ENCODE measurements at regions not wholly inside any gene's neighbourhood (a gene's known extent, or its start where the extent isn't known, plus 50 kb on each side); places are given as distances from the start of the nearest gene placed in this dataset.

- Histone ChIP-seq H3K4me2 (ENCODE audit: extremely low read depth, insufficient read depth, low read length) (no peak overlapping the region), H2AFZ (ENCODE audit: low read length) (no peak overlapping the region), H4K20me1 (ENCODE audit: control insufficient read depth, extremely low read depth, insufficient read depth, low read length) (no peaks in the 10 kb centered on the region), H3K9ac (ENCODE audit: insufficient read depth, low read length) (no peak overlapping the region), H3K9me3 (ENCODE audit: control insufficient read depth, insufficient read depth, low read depth, low read length) (no peaks in the 10 kb centered on the region), H3K27ac (ENCODE audit: insufficient read depth, low read length) (no peak overlapping the region), H3K36me3 (ENCODE audit: control insufficient read depth, insufficient read depth, low read length) (no peaks in the 10 kb centered on the region), H3K4me1 (ENCODE audit: control insufficient read depth, extremely low read depth, insufficient read depth, low read length) (no peaks in the 10 kb centered on the region), H3K79me2 (ENCODE audit: control insufficient read depth, insufficient read depth, low read length) (no peaks in the 10 kb centered on the region), H3K4me3 (replicated peaks in 1 of 4; ENCODE audit: control extremely low read depth in 1 of 4, insufficient read depth in 1 of 4, low read depth in 3 of 4, low read length in 4 of 4) (no peak overlapping the region), H3K27me3 (ENCODE audit: control insufficient read depth, insufficient read depth, low read length) (no peaks in the 10 kb centered on the region)
- TF ChIP-seq, protein P1, sequence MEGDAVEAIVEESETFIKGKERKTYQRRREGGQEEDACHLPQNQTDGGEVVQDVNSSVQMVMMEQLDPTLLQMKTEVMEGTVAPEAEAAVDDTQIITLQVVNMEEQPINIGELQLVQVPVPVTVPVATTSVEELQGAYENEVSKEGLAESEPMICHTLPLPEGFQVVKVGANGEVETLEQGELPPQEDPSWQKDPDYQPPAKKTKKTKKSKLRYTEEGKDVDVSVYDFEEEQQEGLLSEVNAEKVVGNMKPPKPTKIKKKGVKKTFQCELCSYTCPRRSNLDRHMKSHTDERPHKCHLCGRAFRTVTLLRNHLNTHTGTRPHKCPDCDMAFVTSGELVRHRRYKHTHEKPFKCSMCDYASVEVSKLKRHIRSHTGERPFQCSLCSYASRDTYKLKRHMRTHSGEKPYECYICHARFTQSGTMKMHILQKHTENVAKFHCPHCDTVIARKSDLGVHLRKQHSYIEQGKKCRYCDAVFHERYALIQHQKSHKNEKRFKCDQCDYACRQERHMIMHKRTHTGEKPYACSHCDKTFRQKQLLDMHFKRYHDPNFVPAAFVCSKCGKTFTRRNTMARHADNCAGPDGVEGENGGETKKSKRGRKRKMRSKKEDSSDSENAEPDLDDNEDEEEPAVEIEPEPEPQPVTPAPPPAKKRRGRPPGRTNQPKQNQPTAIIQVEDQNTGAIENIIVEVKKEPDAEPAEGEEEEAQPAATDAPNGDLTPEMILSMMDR (conservative IDR thresholded peaks at IDR 0.05 in 1 of 2, IDR thresholded peaks at IDR 0.05 in 1 of 2; ENCODE audit: low read depth in 1 of 2, low read length in 2 of 2) = no peak
- TF ChIP-seq EZH2 (IDR thresholded peaks at IDR 0.05; ENCODE audit: low read length, missing control alignments) = no peak
- no peak for DNase-seq (ENCODE audit: low read depth in 2 of 2)
These were observed 70.7 kb upstream of the TRPC7 start for GRCh38 chr5:136435946-136436543.

- H3K36me3 ChIP-seq (ENCODE audit: control insufficient read depth, insufficient read depth, low read length) = no peaks in the 10 kb centered on the region
- no peak overlapping the region for H3K4me3 ChIP-seq (replicated peaks in 1 of 4; ENCODE audit: control extremely low read depth in 1 of 4, insufficient read depth in 1 of 4, low read depth in 3 of 4, low read length in 4 of 4)
- H2AFZ ChIP-seq (ENCODE audit: low read length) = no peak overlapping the region
- no peaks in the 10 kb centered on the region for H3K4me1 ChIP-seq (ENCODE audit: control insufficient read depth, extremely low read depth, insufficient read depth, low read length)
- no peak overlapping the region for H3K9ac ChIP-seq (ENCODE audit: insufficient read depth, low read length)
- H3K27me3 ChIP-seq (ENCODE audit: control insufficient read depth, insufficient read depth, low read length) = no peaks in the 10 kb centered on the region
- DNase-seq (ENCODE audit: low read depth in 2 of 2) = no peak
- H3K79me2 ChIP-seq (ENCODE audit: control insufficient read depth, insufficient read depth, low read length) = no peaks in the 10 kb centered on the region
- no peaks in the 10 kb centered on the region for H3K9me3 ChIP-seq (ENCODE audit: control insufficient read depth, insufficient read depth, low read depth, low read length)
- H3K4me2 ChIP-seq (ENCODE audit: extremely low read depth, insufficient read depth, low read length) = no peak overlapping the region
- no peaks in the 10 kb centered on the region for H4K20me1 ChIP-seq (ENCODE audit: control insufficient read depth, extremely low read depth, insufficient read depth, low read length)
- TF ChIP-seq, protein P1 (conservative IDR thresholded peaks at IDR 0.05 in 1 of 2, IDR thresholded peaks at IDR 0.05 in 1 of 2; ENCODE audit: low read depth in 1 of 2, low read length in 2 of 2) = no peak
- no peak for TF ChIP-seq EZH2 (IDR thresholded peaks at IDR 0.05; ENCODE audit: low read length, missing control alignments)
- H3K27ac ChIP-seq (ENCODE audit: insufficient read depth, low read length) = no peak overlapping the region
These were observed 69.5 kb upstream of the TRPC7 start for GRCh38 chr5:136434795-136435194.

DNA sequence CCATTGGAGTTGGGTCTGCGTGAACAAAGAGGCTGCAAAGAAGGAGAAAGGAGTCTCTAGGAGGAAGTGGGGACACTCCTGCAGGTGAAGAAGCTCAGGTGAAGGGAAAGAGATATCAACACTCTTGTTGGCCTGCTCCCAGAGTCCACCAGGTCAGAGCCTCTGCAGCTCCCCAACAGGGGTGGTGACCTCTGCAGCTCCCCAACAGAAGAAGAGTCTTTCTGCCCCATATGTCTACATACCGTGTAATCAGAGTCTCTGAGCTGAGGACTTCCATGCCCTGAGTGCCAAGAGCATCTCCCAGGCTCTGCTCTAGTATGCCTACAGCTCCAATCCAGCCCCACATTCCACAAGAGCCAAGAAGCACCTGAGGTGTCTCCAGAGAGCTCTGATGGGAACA is 67.4 kb upstream of the TRPC7 start:
- TF ChIP-seq, protein P1 (conservative IDR thresholded peaks at IDR 0.05 in 1 of 2, IDR thresholded peaks at IDR 0.05 in 1 of 2; ENCODE audit: low read depth in 1 of 2, low read length in 2 of 2) = no peak
- TF ChIP-seq EZH2 (IDR thresholded peaks at IDR 0.05; ENCODE audit: low read length, missing control alignments) = no peak
- Histone ChIP-seq H3K27me3 (ENCODE audit: control insufficient read depth, insufficient read depth, low read length) (no peaks in the 10 kb centered on the region), H4K20me1 (ENCODE audit: control insufficient read depth, extremely low read depth, insufficient read depth, low read length) (no peaks in the 10 kb centered on the region), H3K4me1 (ENCODE audit: control insufficient read depth, extremely low read depth, insufficient read depth, low read length) (no peaks in the 10 kb centered on the region), H3K79me2 (ENCODE audit: control insufficient read depth, insufficient read depth, low read length) (no peaks in the 10 kb centered on the region), H3K9me3 (ENCODE audit: control insufficient read depth, insufficient read depth, low read depth, low read length) (no peaks in the 10 kb centered on the region), H3K4me2 (ENCODE audit: extremely low read depth, insufficient read depth, low read length) (no peak overlapping the region), H3K27ac (ENCODE audit: insufficient read depth, low read length) (no peak overlapping the region), H3K9ac (ENCODE audit: insufficient read depth, low read length) (no peak overlapping the region), H3K36me3 (ENCODE audit: control insufficient read depth, insufficient read depth, low read length) (no peaks in the 10 kb centered on the region), H2AFZ (ENCODE audit: low read length) (no peak overlapping the region), H3K4me3 (replicated peaks in 1 of 4; ENCODE audit: control extremely low read depth in 1 of 4, insufficient read depth in 1 of 4, low read depth in 3 of 4, low read length in 4 of 4) (no peak overlapping the region)
- DNase-seq (ENCODE audit: low read depth in 2 of 2) = no peak
